DND-41 (cell line): ENCODE measurements at regions not wholly inside any gene's neighbourhood (a gene's known extent, or its start where the extent isn't known, plus 50 kb on each side); places are given as distances from the start of the nearest gene placed in this dataset.

Source experiments
- ATAC-seq: fragments of 200-7000 bp; cut with Tn5 transposase; 3 replicates; pipeline ENCODE4 v1.9.1; 2021; ENCODE audit warnings: low read depth; ENCODE audit not compliant: insufficient read depth
- DNase-seq: peaks from one replicate; pipeline ENCODE4 v3.0.0-alpha.2; 2020
- H2AFZ ChIP-seq: 2 replicates; pipeline ENCODE4 v1.6.0; 2012; ENCODE audit warnings: low read depth, low read length
- H3K27ac ChIP-seq: 2 replicates; pipeline ENCODE4 v1.5.1; 2012; ENCODE audit warnings: low read length, inconsistent platforms
- H3K27me3 ChIP-seq: fragments of 200-600 bp; sonication (generic); 2 replicates; pipeline ENCODE4 v1.6.0; 2012; ENCODE audit warnings: low read length, mild to moderate bottlenecking, inconsistent platforms; ENCODE audit not compliant: insufficient read depth, poor library complexity
- H3K36me3 ChIP-seq: 2 replicates; pipeline ENCODE4 v1.5.1; 2012; ENCODE audit warnings: low read length, inconsistent platforms; ENCODE audit not compliant: insufficient read depth
- H3K4me1 ChIP-seq: 2 replicates; pipeline ENCODE4 v1.5.1; 2012; ENCODE audit warnings: mild to moderate bottlenecking, low read length; ENCODE audit not compliant: insufficient read depth
- H3K4me2 ChIP-seq: 2 replicates; pipeline ENCODE4 v1.6.0; 2012; ENCODE audit warnings: mild to moderate bottlenecking, moderate library complexity, low read length, inconsistent platforms; ENCODE audit not compliant: insufficient read depth
- H3K4me3 ChIP-seq, 2 experiments: fragments of 200-600 bp in 1 of 2; shearing (Covaris generic) in 1 of 2; 2 replicates each; pipeline ENCODE4 v1.5.1; 2012 to 2016; ENCODE audit warnings: inconsistent platforms in 2 of 2, low read length in 2 of 2, mild to moderate bottlenecking in 2 of 2, low read depth in 1 of 2, moderate library complexity in 1 of 2
- H3K79me2 ChIP-seq: 2 replicates; pipeline ENCODE4 v1.6.0; 2012; ENCODE audit warnings: low read length, inconsistent platforms; ENCODE audit not compliant: insufficient read depth
- H3K9ac ChIP-seq: 2 replicates; pipeline ENCODE4 v1.6.0; 2012; ENCODE audit warnings: low read depth, mild to moderate bottlenecking, inconsistent platforms, low read length, moderate library complexity
- H3K9me3 ChIP-seq: 2 replicates; pipeline ENCODE4 v1.5.1; 2012; ENCODE audit warnings: low read length, moderate library complexity, mild to moderate bottlenecking, inconsistent platforms; ENCODE audit not compliant: insufficient read depth, severe bottlenecking
- H4K20me1 ChIP-seq: 2 replicates; pipeline ENCODE4 v1.6.0; 2012; ENCODE audit warnings: low read length; ENCODE audit not compliant: insufficient read depth
- EZH2 ChIP-seq: IDR thresholded peaks from 3 replicates; pipeline ENCODE4 v1.6.1; 2012; ENCODE audit warnings: borderline replicate concordance, low read depth, mild to moderate bottlenecking, moderate library complexity, low read length, inconsistent platforms; ENCODE audit not compliant: severe bottlenecking
- TF ChIP-seq, protein P1 (sequence below): IDR thresholded peaks from 2 replicates; pipeline ENCODE4 v1.5.1; 2012; ENCODE audit warnings: borderline replicate concordance, low read length, moderate library complexity, mild to moderate bottlenecking; ENCODE audit not compliant: poor library complexity, severe bottlenecking; ENCODE audit errors: extremely low read depth

DNA sequence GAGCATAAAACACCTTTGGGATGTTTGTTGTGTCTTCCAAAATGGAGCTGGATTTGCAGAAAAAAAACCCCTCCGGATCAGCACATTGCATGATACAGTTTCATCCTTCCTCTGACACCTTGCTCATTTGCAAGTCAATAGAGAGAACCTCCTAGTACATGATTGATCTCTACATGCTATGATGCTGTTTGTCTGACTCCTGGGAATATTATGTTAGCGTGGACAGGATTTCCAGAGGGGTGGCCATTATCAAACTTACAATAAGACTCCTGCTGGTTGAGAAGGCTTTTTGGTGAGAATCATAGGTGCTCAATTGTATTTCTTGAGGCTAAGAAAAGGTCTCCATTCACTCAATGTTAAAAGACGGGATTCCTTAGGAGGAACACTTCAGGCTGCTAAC is 75.9 kb upstream of the SCEL start:
- Histone ChIP-seq H3K36me3 (no peaks in the 10 kb centered on the region), H2AFZ (no peak overlapping the region), H3K27me3 (no peaks in the 10 kb centered on the region), H3K4me3 (no peak overlapping the region), H3K4me2 (no peak overlapping the region), H3K4me1 (no peaks in the 10 kb centered on the region), H4K20me1 (no peaks in the 10 kb centered on the region), H3K9me3 (no peaks in the 10 kb centered on the region), H3K27ac (no peak overlapping the region), H3K79me2 (no peaks in the 10 kb centered on the region), H3K9ac (no peak overlapping the region)
- ATAC-seq (no peak), DNase-seq (no peak)
- TF ChIP-seq EZH2, result no peak
- TF ChIP-seq, protein P1, sequence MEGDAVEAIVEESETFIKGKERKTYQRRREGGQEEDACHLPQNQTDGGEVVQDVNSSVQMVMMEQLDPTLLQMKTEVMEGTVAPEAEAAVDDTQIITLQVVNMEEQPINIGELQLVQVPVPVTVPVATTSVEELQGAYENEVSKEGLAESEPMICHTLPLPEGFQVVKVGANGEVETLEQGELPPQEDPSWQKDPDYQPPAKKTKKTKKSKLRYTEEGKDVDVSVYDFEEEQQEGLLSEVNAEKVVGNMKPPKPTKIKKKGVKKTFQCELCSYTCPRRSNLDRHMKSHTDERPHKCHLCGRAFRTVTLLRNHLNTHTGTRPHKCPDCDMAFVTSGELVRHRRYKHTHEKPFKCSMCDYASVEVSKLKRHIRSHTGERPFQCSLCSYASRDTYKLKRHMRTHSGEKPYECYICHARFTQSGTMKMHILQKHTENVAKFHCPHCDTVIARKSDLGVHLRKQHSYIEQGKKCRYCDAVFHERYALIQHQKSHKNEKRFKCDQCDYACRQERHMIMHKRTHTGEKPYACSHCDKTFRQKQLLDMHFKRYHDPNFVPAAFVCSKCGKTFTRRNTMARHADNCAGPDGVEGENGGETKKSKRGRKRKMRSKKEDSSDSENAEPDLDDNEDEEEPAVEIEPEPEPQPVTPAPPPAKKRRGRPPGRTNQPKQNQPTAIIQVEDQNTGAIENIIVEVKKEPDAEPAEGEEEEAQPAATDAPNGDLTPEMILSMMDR, result no peak

DNA sequence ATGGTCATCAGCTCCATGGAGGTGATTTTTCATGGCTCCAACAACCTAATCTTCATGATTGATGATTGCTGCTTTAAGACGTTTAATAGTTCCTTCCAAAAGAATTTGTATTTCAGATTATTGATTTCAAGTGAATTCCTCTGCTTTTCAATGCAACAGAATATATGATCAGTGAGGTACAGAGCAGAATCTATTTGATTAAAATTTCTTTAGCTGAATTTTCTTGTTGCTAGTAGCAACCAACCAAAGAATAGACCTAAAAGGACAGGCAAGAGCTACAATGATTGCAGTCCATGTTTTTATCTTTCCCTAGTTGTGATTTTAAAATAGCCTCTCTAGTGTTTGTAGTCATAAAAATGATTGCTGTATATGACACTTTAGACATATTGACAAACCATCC is 76.8 kb upstream of the SCEL start:
- Histone ChIP-seq H3K4me3 (no peak overlapping the region), H3K4me2 (no peak overlapping the region), H3K79me2 (no peaks in the 10 kb centered on the region), H3K27me3 (no peaks in the 10 kb centered on the region), H3K9ac (no peak overlapping the region), H3K36me3 (no peaks in the 10 kb centered on the region), H4K20me1 (no peaks in the 10 kb centered on the region), H3K9me3 (no peaks in the 10 kb centered on the region), H3K27ac (no peak overlapping the region), H2AFZ (no peak overlapping the region), H3K4me1 (no peaks in the 10 kb centered on the region)
- TF ChIP-seq, protein P1, result no peak
- no peak for TF ChIP-seq EZH2
- DNase-seq (no peak), ATAC-seq (no peak)

DNA sequence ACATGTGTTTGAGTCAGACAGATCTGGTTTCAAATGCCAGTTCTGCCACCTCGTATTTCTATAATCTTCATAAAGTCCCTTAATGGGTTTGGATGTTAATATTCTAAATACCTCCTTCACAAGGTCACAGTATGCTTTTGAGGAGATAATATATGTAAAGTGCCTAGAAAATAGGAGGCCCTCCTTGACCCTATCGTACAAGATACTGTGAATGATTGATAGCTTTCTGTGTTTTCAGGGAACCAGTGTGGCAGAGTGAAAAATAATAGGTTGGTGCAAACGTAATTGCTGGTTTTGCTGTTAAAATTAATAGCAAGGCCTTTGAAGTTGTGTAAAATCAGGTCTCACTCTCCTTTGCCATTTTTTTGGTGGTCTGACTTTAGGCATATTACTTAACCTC is 77.5 kb upstream of the SCEL start:
- no peak for ATAC-seq
- Histone ChIP-seq H3K4me3 (no peak overlapping the region), H4K20me1 (no peaks in the 10 kb centered on the region), H3K4me1 (no peaks in the 10 kb centered on the region), H2AFZ (no peak overlapping the region), H3K9ac (no peak overlapping the region), H3K79me2 (no peaks in the 10 kb centered on the region), H3K36me3 (no peaks in the 10 kb centered on the region), H3K27ac (no peak overlapping the region), H3K4me2 (no peak overlapping the region), H3K9me3 (no peaks in the 10 kb centered on the region), H3K27me3 (no peaks in the 10 kb centered on the region)
- no peak for TF ChIP-seq EZH2
- TF ChIP-seq, protein P1, result no peak
- DNase-seq, result no peak

DNA sequence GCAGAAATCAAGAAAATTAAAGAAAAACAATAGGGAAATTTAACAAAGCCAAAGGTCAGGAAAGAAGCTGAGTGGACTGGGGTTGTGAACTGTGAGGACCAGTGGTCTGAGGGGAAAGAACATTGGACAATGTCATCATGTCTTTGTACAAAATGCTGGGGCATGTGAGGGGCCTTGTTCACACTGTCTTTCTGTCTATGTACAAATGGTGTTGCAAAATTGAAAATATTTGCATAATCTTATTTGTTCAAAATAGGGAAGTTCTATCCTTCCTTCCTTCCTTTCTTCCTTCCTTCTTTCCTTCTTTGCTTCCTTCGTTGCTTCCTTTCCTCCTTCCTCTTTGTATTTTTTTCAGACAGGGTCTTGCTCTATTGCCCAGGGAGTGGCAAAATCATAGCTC is 79.2 kb upstream of the SCEL start:
- H2AFZ ChIP-seq, result no peak overlapping the region
- no peaks in the 10 kb centered on the region for H3K4me1 ChIP-seq
- no peaks in the 10 kb centered on the region for H3K79me2 ChIP-seq
- H3K36me3 ChIP-seq, result no peaks in the 10 kb centered on the region
- no peak for TF ChIP-seq EZH2
- TF ChIP-seq, protein P1, result no peak
- ATAC-seq (no peak), DNase-seq (no peak)
- no peak overlapping the region for H3K9ac ChIP-seq
- H4K20me1 ChIP-seq, result no peaks in the 10 kb centered on the region
- H3K27me3 ChIP-seq, result no peaks in the 10 kb centered on the region
- H3K4me3 ChIP-seq, result no peak overlapping the region
- no peak overlapping the region for H3K27ac ChIP-seq
- H3K4me2 ChIP-seq, result no peak overlapping the region
- no peaks in the 10 kb centered on the region for H3K9me3 ChIP-seq
